ENCODE measurements at regions not wholly inside any gene's neighbourhood (a gene's known extent, or its start where the extent isn't known, plus 50 kb on each side); places are given as distances from the start of the nearest gene placed in this dataset.

DNA sequence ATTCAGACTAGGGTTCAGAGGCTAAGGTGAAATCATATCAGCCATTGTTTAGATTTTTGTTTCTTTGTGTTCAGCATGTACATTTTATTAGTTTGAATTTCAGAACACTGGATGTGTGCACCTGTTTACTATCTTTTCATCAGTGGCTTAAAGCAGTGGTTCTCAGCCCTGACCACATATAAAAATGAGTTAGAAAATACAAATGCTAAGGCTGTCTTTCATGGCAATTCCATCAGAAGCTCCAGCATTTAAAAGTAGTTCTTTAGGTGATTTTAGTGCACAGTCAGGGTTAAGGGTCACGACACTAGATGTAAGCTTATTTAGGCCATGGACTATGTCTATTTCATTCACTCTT lies 213.5 kb downstream of the NECTIN3 start (continued):
- TF ChIP-seq ZNF462 (CRISPR knock-in tag; IDR thresholded peaks at IDR 0.05) (no peak), ETS1 (IDR thresholded peaks at IDR 0.05) (no peak)

- H3K36me3 Mint-ChIP-seq (ENCODE audit: low read depth) = no peaks in the 10 kb centered on the region
- Histone ChIP-seq H3K27me3 (ENCODE audit: insufficient read depth) (no peaks in the 10 kb centered on the region), H3K36me3 (ENCODE audit: insufficient read depth) (no peaks in the 10 kb centered on the region), H2AFZ (no peak overlapping the region), H3K9me2 (ENCODE audit: insufficient read depth) (no peaks in the 10 kb centered on the region), H3K4me1 (ENCODE audit: insufficient read depth) (no peaks in the 10 kb centered on the region), H3K4me2 (no peak overlapping the region), H3K79me2 (replicated peaks; ENCODE audit: insufficient read depth) (no peaks in the 10 kb centered on the region), H3K4me3 (no peak overlapping the region), H3K27ac (ENCODE audit: low read depth) (no peak overlapping the region), H4K20me1 (replicated peaks; ENCODE audit: insufficient read depth) (no peaks in the 10 kb centered on the region), H3F3A (replicated peaks; ENCODE audit: low read depth) (no peaks in the 10 kb centered on the region)
- no peak overlapping the region for H3K27ac Mint-ChIP-seq
- no peaks in the 10 kb centered on the region for H3K4me1 Mint-ChIP-seq
- no peak overlapping the region for H3K4me3 Mint-ChIP-seq
- H3K9me3 Mint-ChIP-seq = no peaks in the 10 kb centered on the region
- H3K27me3 Mint-ChIP-seq (ENCODE audit: insufficient read depth, low read depth, poor library complexity) = no peaks in the 10 kb centered on the region
- DNase-seq (ENCODE audit: low spot score) = no peak
- no peak for ATAC-seq
- TF ChIP-seq REST (IDR thresholded peaks at IDR 0.05; ENCODE audit: unreplicated experiment) = no peak
- no peak for TF ChIP-seq JUNB (IDR thresholded peaks at IDR 0.05; ENCODE audit: unreplicated experiment)
- no peak for TF ChIP-seq ZNF331 (CRISPR knock-in tag; IDR thresholded peaks at IDR 0.05; ENCODE audit: low read depth)
- TF ChIP-seq STAT1 (IDR thresholded peaks at IDR 0.05; ENCODE audit: unreplicated experiment) = no peak
- TF ChIP-seq ZNF114 (CRISPR knock-in tag; IDR thresholded peaks at IDR 0.05) = no peak
- TF ChIP-seq ETS1 (IDR thresholded peaks at IDR 0.05) = no peak
- no peak for TF ChIP-seq EZH2phosphoT487 (IDR thresholded peaks at IDR 0.05; ENCODE audit: unreplicated experiment)
- no peak for TF ChIP-seq POLR2AphosphoS5 (IDR thresholded peaks at IDR 0.05; ENCODE audit: low read depth)
- no peak for TF ChIP-seq EZH2 (IDR thresholded peaks at IDR 0.05; ENCODE audit: low read depth, unreplicated experiment)
Observed at GRCh38 chr3:111285694-111286093, 214.1 kb downstream of the NECTIN3 start.
